Mucosa of rectum (tissue), 2 donors: ENCODE measurements at regions not wholly inside any gene's neighbourhood (a gene's known extent, or its start where the extent isn't known, plus 50 kb on each side); places are given as distances from the start of the nearest gene placed in this dataset.

ENCODE experiments used
- H3K27ac ChIP-seq, 2 donors: one replicate each; pipeline ENCODE4 v1.7.0; 2013; ENCODE audit warnings: inconsistent platforms in 2 of 2, low read depth in 2 of 2, low read length in 2 of 2
- H3K27me3 ChIP-seq, 2 donors: one replicate each; pipeline ENCODE4 v1.7.0; 2013; ENCODE audit warnings: low read length in 2 of 2; ENCODE audit not compliant: control insufficient read depth in 2 of 2, insufficient read depth in 2 of 2
- H3K36me3 ChIP-seq, 2 donors: one replicate each; pipeline ENCODE4 v1.7.0; 2013; ENCODE audit warnings: low read length in 2 of 2; ENCODE audit not compliant: control insufficient read depth in 2 of 2, insufficient read depth in 2 of 2
- H3K4me1 ChIP-seq, 2 donors: one replicate each; pipeline ENCODE4 v1.7.0; 2013; ENCODE audit warnings: low read length in 2 of 2, mild to moderate bottlenecking in 1 of 2; ENCODE audit not compliant: control insufficient read depth in 2 of 2, insufficient read depth in 2 of 2
- H3K4me3 ChIP-seq, 2 donors: one replicate each; pipeline ENCODE4 v1.7.0; 2013; ENCODE audit warnings: low read length in 2 of 2
- H3K9ac ChIP-seq, 2 donors: one replicate each; pipeline ENCODE4 v1.7.0; 2013; ENCODE audit warnings: low read length in 2 of 2, low read depth in 1 of 2, mild to moderate bottlenecking in 1 of 2
- H3K9me3 ChIP-seq, 2 donors: one replicate each; pipeline ENCODE4 v1.7.0; 2013; ENCODE audit warnings: low read length in 2 of 2; ENCODE audit not compliant: control insufficient read depth in 2 of 2
- donor health status: healthy.
- donor health status: Normal muscosa, but diverticular disease.

DNA sequence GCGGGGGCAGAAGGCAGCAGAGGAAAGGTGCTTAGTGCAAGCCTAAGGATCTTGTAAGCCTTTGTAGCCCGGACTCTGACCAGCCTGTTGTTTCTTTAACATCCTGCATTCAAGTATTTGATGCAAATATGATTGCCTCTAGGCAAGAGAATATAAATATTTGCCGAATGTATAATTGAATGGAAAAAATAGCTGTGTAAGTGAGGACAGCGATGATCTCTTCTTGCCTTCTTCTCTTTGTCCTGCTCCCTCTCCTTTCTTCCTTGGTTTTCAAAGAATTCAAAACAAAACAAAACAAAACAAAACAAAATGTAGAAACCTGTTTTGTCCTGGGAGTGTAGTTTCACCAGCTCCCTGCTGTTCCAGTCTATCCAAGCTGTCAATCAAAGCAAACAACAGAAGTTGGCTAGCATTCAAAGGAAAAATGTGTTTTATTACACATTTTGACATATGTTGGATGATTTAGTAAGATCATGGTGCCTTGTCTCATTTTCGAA is 74.9 kb upstream of the CPM start:
- H3K9me3 ChIP-seq, result no peaks in the 10 kb centered on the region
- peak overlapping the region; percentile 61 to 71 for H3K27ac ChIP-seq
- peak overlapping the region; percentile 16 to 45 for H3K4me3 ChIP-seq
- H3K4me1 ChIP-seq, result peaks cover 23 to 45% of the 10 kb centered on the region in 2 donors
- H3K27me3 ChIP-seq, result no peaks in the 10 kb centered on the region
- H3K9ac ChIP-seq, result peak overlapping the region in 1 of 2 donors; percentile 47
- H3K36me3 ChIP-seq, result no peaks in the 10 kb centered on the region

DNA sequence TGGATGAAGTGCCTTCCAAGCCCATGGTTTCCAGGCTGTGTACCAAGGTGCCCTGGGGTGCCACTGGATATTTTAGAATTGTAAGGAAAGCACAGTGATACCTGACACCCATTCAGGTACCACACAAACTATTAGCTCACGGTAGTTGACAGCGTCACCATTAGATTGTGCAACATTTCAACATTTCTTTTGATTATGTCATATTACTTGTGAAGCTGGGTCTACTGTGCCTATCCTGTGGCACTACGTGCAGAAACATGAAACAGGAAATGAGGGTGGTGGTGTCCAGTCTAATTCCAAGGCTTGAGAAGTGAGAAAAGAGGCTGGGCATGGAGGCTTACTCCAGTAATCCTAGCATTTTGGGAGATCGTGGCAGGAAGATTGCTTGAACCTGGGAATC is 75.5 kb upstream of the CPM start:
- H3K4me1 ChIP-seq, result peaks cover 23 to 40% of the 10 kb centered on the region in 2 donors
- no peaks in the 10 kb centered on the region for H3K27me3 ChIP-seq
- no peak overlapping the region for H3K27ac ChIP-seq
- no peaks in the 10 kb centered on the region for H3K36me3 ChIP-seq
- H3K9me3 ChIP-seq, result no peaks in the 10 kb centered on the region
- H3K4me3 ChIP-seq, result no peak overlapping the region
- H3K9ac ChIP-seq, result no peak overlapping the region

DNA sequence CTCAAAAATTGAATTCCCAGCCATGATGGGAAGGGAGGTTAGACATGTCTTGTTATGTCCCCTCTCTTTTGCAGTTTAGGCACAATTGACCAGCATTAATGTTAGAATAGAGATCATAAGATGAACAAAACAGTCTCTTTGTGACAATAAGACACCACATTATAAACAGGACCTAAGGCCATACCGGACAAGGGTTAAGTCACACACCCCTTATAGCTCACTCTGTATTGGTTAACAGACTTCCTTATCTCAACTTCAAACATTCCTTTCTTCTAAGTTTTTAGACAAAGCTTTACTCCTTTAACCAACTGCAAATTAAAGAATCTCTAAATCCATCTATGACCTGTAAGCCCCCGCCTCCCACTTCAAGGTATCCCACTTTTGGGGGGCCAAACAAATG is 81.1 kb upstream of the CPM start:
- Histone ChIP-seq H3K4me3 (no peak overlapping the region), H3K36me3 (no peaks in the 10 kb centered on the region), H3K9ac (no peak overlapping the region), H3K9me3 (no peaks in the 10 kb centered on the region), H3K27me3 (no peaks in the 10 kb centered on the region), H3K4me1 (peaks cover 0 to 2% of the 10 kb centered on the region in 2 donors), H3K27ac (no peak overlapping the region)

DNA sequence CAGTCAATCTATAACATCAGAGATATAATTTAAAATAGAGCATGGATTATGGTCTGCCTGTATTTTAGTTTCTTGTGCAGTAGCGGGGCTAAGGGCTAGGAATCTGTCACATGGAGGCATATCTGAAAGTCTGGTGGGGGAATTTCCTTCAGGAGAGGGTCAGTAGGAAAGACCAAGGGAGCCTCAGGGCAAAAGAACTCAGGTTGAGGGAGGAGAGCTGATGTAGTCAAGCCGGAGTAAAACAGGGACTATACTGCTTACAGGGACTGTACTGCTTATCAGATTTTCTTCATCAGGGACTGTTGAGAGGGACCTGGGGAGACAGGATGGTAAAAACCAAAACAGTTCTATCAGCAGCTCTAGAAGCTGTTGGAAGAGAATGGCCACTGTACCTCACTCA is 82.0 kb upstream of the CPM start:
- H3K27ac ChIP-seq, result no peak overlapping the region
- H3K9me3 ChIP-seq, result no peaks in the 10 kb centered on the region
- H3K4me1 ChIP-seq, result peaks cover 0 to 2% of the 10 kb centered on the region in 2 donors

GRCh38 chr12:69015831-69016230 is 82.9 kb upstream of the CPM start:
- H3K27ac ChIP-seq, result no peak overlapping the region
- H3K4me1 ChIP-seq, result peaks cover 0 to 2% of the 10 kb centered on the region in 2 donors
- no peaks in the 10 kb centered on the region for H3K36me3 ChIP-seq
- H3K27me3 ChIP-seq, result no peaks in the 10 kb centered on the region
- H3K4me3 ChIP-seq, result no peak overlapping the region
- no peak overlapping the region for H3K9ac ChIP-seq
- H3K9me3 ChIP-seq, result no peaks in the 10 kb centered on the region

More for the DNA sequence above, 82.0 kb upstream of the CPM start:
- H3K27me3 ChIP-seq, result no peaks in the 10 kb centered on the region
- no peak overlapping the region for H3K4me3 ChIP-seq
- H3K9ac ChIP-seq, result no peak overlapping the region
- no peaks in the 10 kb centered on the region for H3K36me3 ChIP-seq

DNA sequence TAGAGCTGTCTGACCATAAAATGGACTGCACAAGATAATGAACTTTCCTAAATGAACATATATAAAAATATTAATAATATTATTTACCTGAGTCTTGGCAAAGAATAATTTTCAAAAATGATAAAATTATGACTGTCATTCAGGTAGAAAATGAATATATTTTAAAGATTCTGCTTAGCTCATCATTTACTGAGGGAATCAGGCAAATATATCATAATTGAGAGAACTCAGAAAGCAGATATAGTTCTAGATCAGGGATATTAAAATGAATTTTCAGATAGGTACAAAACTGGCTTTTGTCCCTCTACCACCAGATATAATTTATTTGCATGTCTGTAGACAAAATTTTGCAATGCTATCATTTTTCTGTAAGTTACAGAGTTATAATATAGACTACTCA is 86.1 kb upstream of the CPM start:
- peaks cover 0 to 3% of the 10 kb centered on the region in 2 donors for H3K4me1 ChIP-seq
- no peaks in the 10 kb centered on the region for H3K27me3 ChIP-seq
- no peak overlapping the region for H3K4me3 ChIP-seq
- no peaks in the 10 kb centered on the region for H3K36me3 ChIP-seq
- no peaks in the 10 kb centered on the region for H3K9me3 ChIP-seq
- no peak overlapping the region for H3K27ac ChIP-seq
- no peak overlapping the region for H3K9ac ChIP-seq

DNA sequence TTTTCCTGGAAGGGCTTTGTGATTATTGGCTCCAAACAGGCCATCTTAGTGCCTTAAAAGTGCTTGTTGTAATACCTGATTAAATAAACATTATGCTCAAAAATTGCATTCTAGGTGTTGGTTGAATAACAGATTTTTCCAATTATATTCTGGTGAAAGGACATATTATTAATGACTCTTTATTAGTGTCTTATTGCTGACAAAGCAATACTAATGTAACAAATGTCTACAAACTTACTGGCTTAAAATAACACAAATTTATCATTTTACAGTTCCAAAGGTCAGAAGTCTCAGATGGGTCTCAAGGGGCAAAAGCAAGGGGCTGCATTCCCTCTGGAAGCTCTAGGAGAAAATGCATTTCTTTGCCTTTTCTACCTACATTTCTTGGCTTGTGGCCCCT is 86.9 kb upstream of the CPM start:
- H3K4me3 ChIP-seq, result no peak overlapping the region
- no peak overlapping the region for H3K27ac ChIP-seq
- no peaks in the 10 kb centered on the region for H3K36me3 ChIP-seq
- no peaks in the 10 kb centered on the region for H3K27me3 ChIP-seq
- peaks cover 0 to 6% of the 10 kb centered on the region in 2 donors for H3K4me1 ChIP-seq
- no peaks in the 10 kb centered on the region for H3K9me3 ChIP-seq
- H3K9ac ChIP-seq, result no peak overlapping the region

- Histone ChIP-seq H3K4me1 (peaks cover 0 to 9% of the 10 kb centered on the region in 2 donors), H3K27me3 (no peaks in the 10 kb centered on the region), H3K4me3 (no peak overlapping the region), H3K9me3 (no peaks in the 10 kb centered on the region), H3K27ac (no peak overlapping the region), H3K36me3 (no peaks in the 10 kb centered on the region), H3K9ac (no peak overlapping the region)
Measured at GRCh38 chr12:69022674-69023073, 89.7 kb upstream of the CPM start.

DNA sequence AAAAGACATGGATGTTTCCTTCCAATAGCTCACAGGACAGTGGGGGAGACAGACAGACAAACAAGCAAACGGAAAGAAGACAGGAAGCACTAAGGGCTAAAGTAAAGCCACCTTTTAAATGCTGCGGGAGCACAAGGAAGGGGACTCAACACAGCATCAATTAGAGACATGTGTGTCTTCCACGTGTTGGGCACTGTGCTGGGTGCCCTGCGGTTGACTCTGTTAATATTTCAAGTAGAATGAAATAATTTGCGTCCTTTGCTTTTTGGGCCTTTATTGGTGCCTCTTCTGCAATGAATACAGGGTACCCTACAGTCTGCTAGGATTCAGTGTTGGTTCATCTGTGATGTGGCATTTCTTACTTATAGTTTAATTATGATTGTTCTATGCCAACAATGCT is 90.9 kb upstream of the CPM start:
- peaks cover 0 to 9% of the 10 kb centered on the region in 2 donors for H3K4me1 ChIP-seq
- peak overlapping the region in 1 of 2 donors; percentile 6 for H3K27ac ChIP-seq
- H3K36me3 ChIP-seq, result no peaks in the 10 kb centered on the region
- H3K9ac ChIP-seq, result no peak overlapping the region
- H3K9me3 ChIP-seq, result no peaks in the 10 kb centered on the region
- H3K27me3 ChIP-seq, result no peaks in the 10 kb centered on the region
- no peak overlapping the region for H3K4me3 ChIP-seq

GRCh38 chr12:69024413-69024812 is 91.4 kb upstream of the CPM start:
- peak overlapping the region in 1 of 2 donors; percentile 46 for H3K9ac ChIP-seq
- H3K27me3 ChIP-seq, result no peaks in the 10 kb centered on the region
- no peak overlapping the region for H3K4me3 ChIP-seq
- H3K4me1 ChIP-seq, result peaks cover 0 to 9% of the 10 kb centered on the region in 2 donors
- no peaks in the 10 kb centered on the region for H3K36me3 ChIP-seq
- no peaks in the 10 kb centered on the region for H3K9me3 ChIP-seq
- peak overlapping the region; percentile 69 to 76 for H3K27ac ChIP-seq

DNA sequence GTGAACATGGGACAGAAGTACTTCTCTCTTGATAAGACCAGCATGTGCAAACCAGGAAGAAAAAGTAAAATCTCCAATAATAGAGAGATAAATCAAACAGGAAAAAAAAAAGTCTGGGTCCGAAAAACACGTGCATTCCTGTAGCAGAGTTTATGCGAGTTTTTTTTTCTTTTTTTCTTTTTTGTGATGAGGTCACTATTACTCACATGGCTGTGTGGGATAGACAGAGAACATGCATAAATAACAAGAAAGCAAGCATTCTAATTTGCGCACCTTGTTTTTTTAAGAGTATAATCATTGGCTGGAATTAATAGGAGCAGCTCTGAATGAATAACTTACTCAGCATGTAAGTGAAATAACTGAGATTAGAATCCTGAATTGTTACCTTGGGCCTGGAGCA is 91.9 kb upstream of the CPM start:
- H3K27ac ChIP-seq, result peak overlapping the region; percentile 69 to 76
- H3K4me3 ChIP-seq, result no peak overlapping the region
- H3K9me3 ChIP-seq, result no peaks in the 10 kb centered on the region
- H3K36me3 ChIP-seq, result no peaks in the 10 kb centered on the region
- no peaks in the 10 kb centered on the region for H3K27me3 ChIP-seq
- peak overlapping the region; percentile 26 to 46 for H3K9ac ChIP-seq
- peaks cover 0 to 9% of the 10 kb centered on the region in 2 donors for H3K4me1 ChIP-seq
